Left lung (tissue), 4 donors: ENCODE measurements at regions not wholly inside any gene's neighbourhood (a gene's known extent, or its start where the extent isn't known, plus 50 kb on each side); places are given as distances from the start of the nearest gene placed in this dataset.

Source experiments
- ATAC-seq: fragments of 200-7000 bp; cut with Tn5 transposase; one replicate; pipeline ENCODE4 v1.9.1; 2020; ENCODE audit warnings: moderate library complexity
- DNase-seq, 4 donors: peaks; one replicate each; pipeline ENCODE4 v3.0.0-alpha.2; 2013 to 2020
- H3K27ac ChIP-seq, 2 donors: fragments of 200-600 bp; sonication (generic) in 1 of 2; one replicate each; pipeline versions ENCODE4 v1.5.0 to v1.8.0; 2020 to 2021
- H3K27me3 ChIP-seq, 2 donors: fragments of 200-600 bp; sonication (generic) in 1 of 2; one replicate each; pipeline versions ENCODE4 v1.5.0 to v1.8.0; 2020 to 2021
- H3K36me3 ChIP-seq, 2 donors: fragments of 200-600 bp; sonication (generic) in 1 of 2; one replicate each; pipeline versions ENCODE4 v1.5.0 to v1.8.0; 2020 to 2021
- H3K4me1 ChIP-seq, 2 donors: fragments of 200-600 bp; one replicate each; pipeline ENCODE4 v1.8.0; 2021
- H3K4me3 ChIP-seq, 2 donors: fragments of 200-600 bp; sonication (generic) in 1 of 2; one replicate each; pipeline versions ENCODE4 v1.5.0 to v1.8.0; 2020 to 2021; ENCODE audit warnings: mild to moderate bottlenecking in 1 of 2
- H3K9me3 ChIP-seq, 2 donors: fragments of 200-600 bp; sonication (generic) in 1 of 2; one replicate each; pipeline versions ENCODE4 v1.5.0 to v1.8.0; 2020 to 2021
- CTCF ChIP-seq, 2 donors: fragments of 200-600 bp; sonication (generic) in 1 of 2; IDR thresholded peaks; one replicate each; pipeline versions ENCODE4 v1.5.0 to v1.8.0; 2021; ENCODE audit warnings: antibody characterized with exemption in 2 of 2
- intact Hi-C, 2 donors: fragments of 100-400 bp; cut with DNase I; formaldehyde crosslinking; loops; one replicate each; pipeline versions ENCODE4 v1.11.2 to v1.14.2; 2022
- donor health status: DM: no; HTN: yes; CAD: no.
- donor health status: DM: no; HTN: no; CAD: no.

DNA sequence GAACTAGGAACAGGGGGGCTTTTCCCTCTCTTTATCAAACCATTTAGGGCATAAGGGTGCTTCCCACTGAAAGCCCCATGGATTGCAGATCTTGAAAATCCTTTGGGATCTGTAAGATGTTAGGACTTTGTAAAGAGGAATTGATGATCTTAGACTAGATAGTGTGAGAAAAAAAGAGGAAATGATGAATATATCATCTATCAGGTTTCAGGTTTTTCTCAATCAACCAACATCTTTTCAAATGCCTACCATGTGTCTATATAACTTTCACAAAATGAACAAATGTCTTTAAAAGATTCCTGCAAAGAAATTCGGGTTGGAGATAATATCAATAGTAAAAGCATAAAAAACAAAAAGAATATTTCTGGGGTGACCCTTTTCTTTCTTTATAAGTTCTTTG, 50.1 kb downstream of the KCNC4 start:
- peaks cover 0 to 21% of the 10 kb centered on the region in 2 donors for H3K4me1 ChIP-seq
- intact Hi-C loops: no loop called here
- no peaks in the 10 kb centered on the region for H3K36me3 ChIP-seq
- ATAC-seq (no peak), DNase-seq (no peak)
- H3K27ac ChIP-seq: no peak overlapping the region
- H3K27me3 ChIP-seq: no peaks in the 10 kb centered on the region
- no peak for TF ChIP-seq CTCF (IDR thresholded peaks at IDR 0.05)
- no peak overlapping the region for H3K4me3 ChIP-seq
- H3K9me3 ChIP-seq: no peaks in the 10 kb centered on the region

DNA sequence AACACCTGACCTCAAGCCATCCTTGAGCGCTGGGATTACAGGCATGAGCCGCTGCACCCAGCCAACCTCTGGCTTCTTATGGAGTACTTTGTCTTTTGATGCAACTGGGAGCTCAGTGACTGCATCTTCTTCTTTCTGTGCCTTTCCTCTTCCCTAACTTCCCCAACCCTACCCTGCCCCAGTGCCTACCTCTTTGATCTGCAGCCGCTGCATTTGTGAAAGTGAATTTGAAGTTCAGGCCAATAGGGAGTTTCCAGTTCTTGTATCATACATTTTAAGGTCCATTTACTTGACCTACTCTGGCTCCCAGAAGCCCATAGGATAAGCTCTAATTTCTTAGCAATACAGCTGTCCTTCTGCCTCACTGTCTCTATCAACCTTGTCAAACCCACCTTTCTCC, 52.2 kb downstream of the KCNC4 start:
- no peaks in the 10 kb centered on the region for H3K36me3 ChIP-seq
- H3K27ac ChIP-seq: no peak overlapping the region
- no peaks in the 10 kb centered on the region for H3K9me3 ChIP-seq
- H3K27me3 ChIP-seq: no peaks in the 10 kb centered on the region
- peaks cover 0 to 21% of the 10 kb centered on the region in 2 donors for H3K4me1 ChIP-seq
- DNase-seq (no peak), ATAC-seq (no peak)
- no peak overlapping the region for H3K4me3 ChIP-seq
- no peak for TF ChIP-seq CTCF (IDR thresholded peaks at IDR 0.05)
- intact Hi-C loops: no loop called here

- DNase-seq (peak in 1 of 4 donors; percentile 28), ATAC-seq (no peak)
- Histone ChIP-seq H3K4me1 (peaks cover 0 to 26% of the 10 kb centered on the region in 2 donors), H3K36me3 (no peaks in the 10 kb centered on the region), H3K27me3 (no peaks in the 10 kb centered on the region), H3K27ac (peak overlapping the region in 1 of 2 donors; percentile 33), H3K9me3 (no peaks in the 10 kb centered on the region), H3K4me3 (no peak overlapping the region)
- intact Hi-C loops: no loop called here
- no peak for TF ChIP-seq CTCF (IDR thresholded peaks at IDR 0.05)
These were observed 52.9 kb downstream of the KCNC4 start for GRCh38 chr1:110262846-110263631.

- intact Hi-C loops: no loop called here
- Histone ChIP-seq H3K4me1 (peaks cover 0 to 21% of the 10 kb centered on the region in 2 donors), H3K4me3 (no peak overlapping the region), H3K9me3 (no peaks in the 10 kb centered on the region), H3K27ac (no peak overlapping the region), H3K27me3 (no peaks in the 10 kb centered on the region), H3K36me3 (no peaks in the 10 kb centered on the region)
- no peak for TF ChIP-seq CTCF (IDR thresholded peaks at IDR 0.05)
- DNase-seq: no peak
- ATAC-seq: no peak
These were observed 54.3 kb downstream of the KCNC4 start for GRCh38 chr1:110264430-110264829.

- peaks cover 0 to 13% of the 10 kb centered on the region in 2 donors for H3K4me1 ChIP-seq
- H3K4me3 ChIP-seq: no peak overlapping the region
- intact Hi-C loops: no loop called here
- no peaks in the 10 kb centered on the region for H3K36me3 ChIP-seq
- no peak for TF ChIP-seq CTCF (IDR thresholded peaks at IDR 0.05)
- H3K9me3 ChIP-seq: no peaks in the 10 kb centered on the region
- ATAC-seq: no peak
- no peak for DNase-seq
- H3K27ac ChIP-seq: no peak overlapping the region
- H3K27me3 ChIP-seq: no peaks in the 10 kb centered on the region
These were observed 55.1 kb downstream of the KCNC4 start for GRCh38 chr1:110265186-110265585.
